ENCODE measurements at regions not wholly inside any gene's neighbourhood (a gene's known extent, or its start where the extent isn't known, plus 50 kb on each side); places are given as distances from the start of the nearest gene placed in this dataset.

- Histone ChIP-seq H3K79me1 (ENCODE audit: low read depth, low read length) (no peaks in the 10 kb centered on the region), H3K4ac (replicated peaks; ENCODE audit: insufficient read length, low read depth, low read length) (no peak overlapping the region), H2AK5ac (ENCODE audit: low read depth, low read length) (no peak overlapping the region), H3K56ac (replicated peaks; ENCODE audit: insufficient read length, low read depth, low read length) (no peak overlapping the region), H4K91ac (replicated peaks; ENCODE audit: insufficient read length, low read length) (no peak overlapping the region), H4K8ac (ENCODE audit: extremely low read depth, insufficient read depth, low read length) (no peak overlapping the region), H2BK5ac (ENCODE audit: low read depth, low read length) (no peak overlapping the region), H3K23ac (ENCODE audit: insufficient read length) (no peak overlapping the region), H4K20me1 (replicated peaks in 1 of 2; ENCODE audit: control insufficient read depth in 1 of 2, insufficient read depth in 2 of 2, low read length in 2 of 2) (no peaks in the 10 kb centered on the region), H3K18ac (ENCODE audit: extremely low read depth, low read length) (no peak overlapping the region), H2BK12ac (ENCODE audit: low read depth, low read length) (no peak overlapping the region), H3K23me2 (ENCODE audit: low read depth, low read length) (no peaks in the 10 kb centered on the region; the same call in 1 of the 2 replicates), H3K9me3 (ENCODE audit: insufficient read depth in 2 of 2, low read depth in 1 of 2, low read length in 1 of 2) (no peaks in the 10 kb centered on the region), H2BK15ac (ENCODE audit: low read length) (no peak overlapping the region), H3K27ac (ENCODE audit: low read depth, low read length) (no peak overlapping the region), H2BK120ac (replicated peaks; ENCODE audit: low read depth, low read length) (no peak overlapping the region), H3K27me3 (replicated peaks in 1 of 4; ENCODE audit: control insufficient read depth in 3 of 4, extremely low read depth in 1 of 4, insufficient read depth in 3 of 4, low read length in 3 of 4) (peaks cover 0 to 8% (median 3%) of the 10 kb centered on the region in 4 experiments; a peak in 2 of 7 replicates), H3K79me2 (ENCODE audit: control insufficient read depth in 1 of 2, insufficient read depth in 2 of 2, low read length in 2 of 2) (no peaks in the 10 kb centered on the region), H2BK20ac (ENCODE audit: low read length) (no peak overlapping the region), H3K4me3 (ENCODE audit: extremely low read depth in 1 of 4, insufficient read depth in 2 of 4, low read depth in 3 of 4, low read length in 4 of 4) (no peak overlapping the region), H3K14ac (ENCODE audit: insufficient read length) (no peak overlapping the region), H2AFZ (ENCODE audit: low read length) (no peak overlapping the region), H4K5ac (ENCODE audit: insufficient read length, low read depth, low read length) (no peak overlapping the region), H3K4me1 (replicated peaks in 1 of 4; ENCODE audit: control insufficient read depth in 3 of 4, insufficient read depth in 4 of 4, low read length in 3 of 4) (peaks cover 0 to 3% (median 0%) of the 10 kb centered on the region in 4 experiments; a peak in 2 of 7 replicates), H3K4me2 (ENCODE audit: insufficient read depth in 1 of 2, low read depth in 2 of 2, low read length in 2 of 2) (no peak overlapping the region), H3K36me3 (ENCODE audit: control insufficient read depth in 2 of 4, insufficient read depth in 4 of 4, low read length in 3 of 4) (no peaks in the 10 kb centered on the region), H3K9ac (replicated peaks in 1 of 4; ENCODE audit: extremely low read depth in 1 of 4, low read depth in 3 of 4, low read length in 3 of 4) (no peak overlapping the region)
- FAIRE-seq (no peak), DNase-seq (ENCODE audit: low read depth in 1 of 2, low spot score in 2 of 2) (no peak)
- ChIA-PET CTCF (ENCODE audit: partially characterized antibody) (no interaction called here), POLR2A (ENCODE audit: partially characterized antibody) (no interaction called here)
- WGBS, 2 experiments (ENCODE audit: extremely low coverage in 1 of 2, insufficient coverage in 1 of 2, insufficient read length in 1 of 2, insufficient replicate concordance in 2 of 2, low coverage in 1 of 2, low lambda C conversion rate in 2 of 2, missing lambda C conversion rate in 1 of 2): 81% methylated on average over 3 of the region's 3 CpGs; no CpG with 5 or more reads in 1 of the 2 experiments
- TF ChIP-seq E2F6 (IDR thresholded peaks at IDR 0.05) (no peak), KDM5A (IDR thresholded peaks at IDR 0.05; ENCODE audit: low read length) (no peak), ATF3 (IDR thresholded peaks at IDR 0.05; ENCODE audit: insufficient read depth, low read depth, low read length) (no peak), SUZ12 (IDR thresholded peaks at IDR 0.05; ENCODE audit: low read length) (no peak), KDM1A (IDR thresholded peaks at IDR 0.05; ENCODE audit: borderline replicate concordance, low read length) (no peak), USF2 (IDR thresholded peaks at IDR 0.05; ENCODE audit: low read length) (no peak), CBX5 (IDR thresholded peaks at IDR 0.05; ENCODE audit: low read depth, low read length) (no peak), SAP30 (IDR thresholded peaks at IDR 0.05; ENCODE audit: insufficient read depth, insufficient replicate concordance, low read length) (no peak), CEBPB (IDR thresholded peaks at IDR 0.05; ENCODE audit: low read depth, low read length) (no peak), HDAC6 (IDR thresholded peaks at IDR 0.05; ENCODE audit: low read depth, low read length) (no peak), PHF8 (conservative IDR thresholded peaks at IDR 0.05; ENCODE audit: low read depth, low read length) (no peak)
Measured at GRCh38 chr10:36181426-36182178, 539.5 kb upstream of the FZD8 start.
